Stimulated activated CD8-positive, alpha-beta memory T cell treated with anti-CD3 and anti-CD28 coated beads, Interleukin-12 subunit alpha, Interleukin-12 subunit beta, amount 100 ng/mL, for 24 hours (primary cell): ENCODE measurements at regions not wholly inside any gene's neighbourhood (a gene's known extent, or its start where the extent isn't known, plus 50 kb on each side); places are given as distances from the start of the nearest gene placed in this dataset.

Source experiments
- DNase-seq: peaks from one replicate; pipeline ENCODE4 v3.0.0-alpha.2; 2020; ENCODE audit errors: extremely low read depth

- DNase-seq, result no peak
These were observed 93.5 kb downstream of the KLF6 start for GRCh38 chr10:3691482-3691881.

DNA sequence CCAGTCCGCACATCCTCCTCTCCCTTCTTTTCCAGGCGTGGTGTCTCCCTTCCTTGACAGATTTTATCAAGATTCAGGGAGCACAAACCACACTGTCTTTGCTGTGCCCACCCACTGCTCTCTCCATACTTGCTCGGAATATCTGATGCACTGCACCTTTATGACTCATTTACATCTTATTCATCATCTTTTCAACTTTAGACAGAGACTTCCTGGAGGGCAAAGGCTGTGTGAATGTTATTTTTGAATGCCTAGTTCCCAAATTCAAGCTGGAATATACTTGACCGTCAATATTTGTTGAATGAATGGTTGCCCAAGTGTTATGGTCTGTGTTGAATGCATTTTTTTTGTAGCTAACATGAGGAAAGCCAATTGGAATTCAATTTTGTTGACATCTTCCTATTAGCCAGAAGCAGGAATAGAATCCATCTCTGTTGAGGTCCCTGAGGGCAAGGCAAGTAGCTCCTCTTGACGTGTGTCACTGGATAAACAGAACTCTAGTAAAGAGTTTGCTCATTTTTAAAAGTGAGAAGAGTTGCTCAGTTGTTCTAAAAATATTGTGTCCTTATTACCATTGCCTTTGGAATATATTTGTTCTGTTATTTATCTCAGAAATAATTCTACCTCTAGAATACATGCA, 95.0 kb downstream of the KLF6 start:
- no peak for DNase-seq

DNA sequence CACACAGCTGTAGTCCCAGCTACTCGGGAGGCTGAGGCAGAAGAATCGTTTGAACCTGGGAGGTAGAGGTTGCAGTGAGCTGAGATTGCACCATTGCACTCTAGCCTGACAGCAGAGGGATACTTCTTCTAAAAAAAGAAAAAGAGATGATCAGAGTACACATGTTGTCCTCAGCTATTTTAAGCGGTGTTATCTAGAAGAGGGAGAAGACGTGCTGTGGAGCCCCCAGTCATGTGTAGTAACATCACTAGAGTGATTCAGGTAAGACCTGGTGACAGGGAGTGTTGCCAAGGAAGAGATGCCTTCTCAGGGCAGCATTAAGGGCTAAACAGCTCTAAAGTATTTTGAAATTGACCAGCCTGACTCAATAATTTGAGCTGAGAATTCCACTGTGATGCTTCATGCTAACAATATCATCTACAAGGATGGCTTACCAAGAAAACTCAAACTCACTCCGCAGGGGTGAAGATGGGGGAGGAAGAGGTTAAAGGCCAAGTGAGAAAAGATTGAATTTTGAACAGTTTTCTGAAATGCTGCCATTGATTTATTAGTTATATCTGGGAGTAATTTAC, 97.4 kb downstream of the KLF6 start:
- DNase-seq, result no peak

GRCh38 chr10:3685384-3685783, 99.6 kb downstream of the KLF6 start:
- no peak for DNase-seq

GRCh38 chr10:3684891-3685290, 100.1 kb downstream of the KLF6 start:
- no peak for DNase-seq

DNA sequence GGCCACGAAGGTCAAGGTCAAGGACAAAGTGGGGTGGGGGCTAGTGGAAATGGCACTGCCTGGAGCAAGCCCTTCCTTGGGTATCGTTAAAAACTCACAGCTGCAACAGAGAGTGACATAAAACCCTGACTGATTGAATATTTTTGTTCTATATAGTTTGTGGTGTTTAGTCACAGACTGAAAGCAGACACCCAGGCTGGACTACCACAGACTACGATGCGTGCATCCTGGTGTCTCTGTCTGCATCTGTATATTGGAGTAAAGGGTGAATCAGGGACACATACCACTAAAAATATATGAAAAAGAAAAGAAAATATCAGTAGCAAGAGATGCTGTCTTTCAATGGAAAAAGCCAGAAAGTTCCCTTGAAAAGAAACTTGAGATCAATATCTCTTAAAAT, 101.4 kb downstream of the KLF6 start:
- DNase-seq, result no peak

DNA sequence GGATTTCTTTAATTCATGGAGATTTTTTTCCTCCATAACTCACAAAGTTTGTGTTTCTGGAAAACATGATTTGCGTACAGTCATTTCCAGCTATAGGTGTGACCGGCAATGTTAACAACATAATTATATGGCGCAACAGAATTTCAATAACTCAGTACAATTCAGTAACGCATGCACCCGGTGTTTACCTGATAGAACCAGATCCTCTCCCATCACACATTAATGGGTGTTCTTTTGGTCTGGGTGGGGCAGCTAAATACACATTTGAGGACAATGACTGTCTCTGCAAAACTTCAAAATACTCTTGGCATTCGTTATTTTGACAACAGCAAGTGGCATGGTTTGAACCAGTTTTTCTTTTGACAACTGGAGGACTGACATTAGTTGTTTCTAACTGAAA, 102.3 kb downstream of the KLF6 start:
- DNase-seq, result no peak

DNA sequence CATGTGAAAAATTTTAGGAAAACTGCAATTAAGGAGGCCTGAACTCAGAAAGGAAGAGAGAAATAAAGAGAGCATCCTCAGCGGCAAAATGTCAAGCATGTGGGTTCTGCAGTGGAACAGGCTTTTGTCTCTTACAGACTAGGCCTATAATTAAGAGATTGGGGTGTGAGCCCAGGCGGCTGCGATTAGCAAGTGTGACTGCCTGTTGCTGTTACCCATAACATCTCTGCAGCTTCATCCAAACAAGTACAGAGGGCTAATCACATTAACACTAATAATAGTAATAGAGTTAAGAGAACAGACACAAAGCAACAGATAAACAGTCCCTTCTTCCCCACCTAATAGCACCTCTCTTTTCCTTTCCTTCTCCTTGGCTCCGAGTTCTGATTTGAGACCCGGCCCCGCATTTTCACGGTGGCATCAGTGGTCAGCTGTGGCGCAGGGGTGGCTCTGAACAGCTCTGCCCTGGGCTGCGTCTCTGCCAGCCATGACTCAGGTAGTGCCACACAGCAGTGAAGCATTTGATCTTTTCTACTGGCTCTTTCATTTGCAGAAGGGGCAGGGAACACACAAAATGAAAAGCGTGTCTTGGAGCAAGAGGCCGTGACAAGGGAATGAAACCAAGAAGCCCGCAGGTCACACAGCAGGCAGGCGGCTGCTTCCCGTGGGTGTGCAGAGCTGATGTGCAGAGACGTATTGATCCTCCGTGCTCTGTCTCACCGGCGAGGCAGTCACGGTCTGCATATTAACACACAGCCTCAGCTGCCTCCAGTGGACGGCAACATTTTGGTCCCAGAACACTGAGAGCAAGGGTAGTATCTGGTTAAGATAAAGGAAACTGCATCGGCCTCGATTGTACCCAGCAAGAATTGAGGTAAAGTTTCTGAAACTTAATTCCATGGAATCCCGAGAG, 103.1 kb downstream of the KLF6 start:
- no peak for DNase-seq

DNA sequence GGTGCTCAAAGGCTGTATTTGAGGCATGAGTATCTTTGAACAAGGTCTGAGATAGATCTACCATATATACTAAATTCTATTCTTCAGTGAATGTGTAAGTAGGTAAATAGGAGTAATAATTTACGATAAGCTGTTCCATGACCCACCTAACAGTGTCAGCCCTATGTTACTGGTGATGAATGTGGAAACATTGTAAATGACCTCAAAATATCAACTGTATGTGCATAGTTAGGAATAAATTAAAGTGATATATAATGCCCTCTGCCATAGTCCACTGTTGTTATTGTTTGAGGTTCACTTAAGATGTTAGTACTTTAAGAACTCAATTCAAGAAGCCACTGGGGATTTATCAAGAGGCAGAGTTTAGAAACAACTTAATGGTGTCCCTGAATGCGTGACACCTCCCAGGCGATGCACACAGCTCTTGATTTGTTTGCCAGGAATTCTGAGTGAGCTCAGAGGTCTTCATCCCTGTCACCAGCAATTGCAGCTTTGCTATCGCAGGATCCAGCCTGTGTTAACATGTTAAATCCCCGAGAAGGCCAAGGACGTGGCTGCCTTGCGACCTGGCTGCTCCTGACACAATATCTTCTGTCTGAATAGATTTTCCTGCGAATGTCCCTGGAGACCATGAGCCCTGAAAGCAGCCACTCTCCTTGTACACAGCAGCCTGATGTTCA, 104.9 kb downstream of the KLF6 start:
- no peak for DNase-seq

DNA sequence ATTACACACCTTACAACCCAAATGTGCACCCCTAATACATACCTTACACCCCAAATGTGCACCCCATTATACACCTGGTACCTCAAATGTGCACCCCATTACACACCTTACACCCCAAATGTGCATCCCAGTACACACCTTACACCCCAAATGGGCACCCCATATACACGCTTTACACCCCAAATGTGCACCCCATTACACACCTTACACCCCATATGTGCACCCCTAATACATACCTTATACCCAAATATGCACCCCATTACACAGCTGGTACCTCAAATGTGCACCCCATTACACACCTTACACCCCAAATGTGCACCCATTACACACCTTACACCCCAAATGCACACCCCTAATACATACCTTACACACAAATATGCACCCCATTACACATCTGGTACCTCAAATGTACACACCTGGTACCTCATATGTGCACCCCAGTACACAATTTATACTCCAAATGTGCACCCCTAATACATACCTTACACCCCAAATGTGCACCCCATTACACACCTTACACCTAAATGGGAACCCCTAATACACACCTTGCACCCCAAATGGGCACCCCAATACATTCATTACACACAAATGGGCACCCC, 106.3 kb downstream of the KLF6 start:
- DNase-seq, result no peak

DNA sequence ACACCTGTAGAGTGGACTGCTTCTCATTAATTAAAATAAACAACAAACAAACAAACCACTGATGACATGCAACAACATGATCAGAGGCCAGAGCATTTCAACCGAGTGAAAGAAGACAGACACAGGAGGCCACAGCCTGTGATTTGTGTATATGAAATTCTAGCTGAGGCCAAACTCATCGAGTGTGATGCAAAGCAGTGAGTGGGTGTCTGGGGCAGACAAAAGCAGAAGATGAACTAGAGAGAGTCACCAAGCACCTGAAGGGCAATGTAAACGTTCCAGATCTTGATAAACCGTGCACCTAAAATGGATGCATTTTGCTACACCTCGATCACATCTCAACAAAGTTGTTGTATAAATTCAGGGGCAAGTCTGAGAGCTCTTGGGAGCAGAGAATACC, 108.4 kb downstream of the KLF6 start:
- DNase-seq, result no peak

GRCh38 chr10:3672220-3672619, 112.8 kb downstream of the KLF6 start:
- DNase-seq, result no peak

GRCh38 chr10:3671386-3671955, 113.5 kb downstream of the KLF6 start:
- DNase-seq, result no peak

DNA sequence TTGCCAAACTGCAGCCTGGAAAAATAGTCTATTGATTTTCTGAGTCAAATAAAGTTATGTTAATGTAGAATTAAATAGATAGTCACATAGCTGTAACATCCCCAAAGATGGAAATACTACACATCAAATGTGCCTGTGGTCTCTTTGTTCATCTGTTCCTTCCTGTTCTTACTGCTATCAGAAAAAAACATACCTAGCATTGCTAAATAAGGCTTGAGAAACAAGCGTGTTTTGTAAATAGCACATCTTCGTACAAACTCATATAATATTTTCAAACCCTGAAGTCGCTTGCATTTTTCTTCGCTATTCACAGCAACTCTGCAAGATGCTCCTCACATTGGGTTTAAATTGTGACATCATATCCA, 116.1 kb downstream of the KLF6 start:
- no peak for DNase-seq

DNA sequence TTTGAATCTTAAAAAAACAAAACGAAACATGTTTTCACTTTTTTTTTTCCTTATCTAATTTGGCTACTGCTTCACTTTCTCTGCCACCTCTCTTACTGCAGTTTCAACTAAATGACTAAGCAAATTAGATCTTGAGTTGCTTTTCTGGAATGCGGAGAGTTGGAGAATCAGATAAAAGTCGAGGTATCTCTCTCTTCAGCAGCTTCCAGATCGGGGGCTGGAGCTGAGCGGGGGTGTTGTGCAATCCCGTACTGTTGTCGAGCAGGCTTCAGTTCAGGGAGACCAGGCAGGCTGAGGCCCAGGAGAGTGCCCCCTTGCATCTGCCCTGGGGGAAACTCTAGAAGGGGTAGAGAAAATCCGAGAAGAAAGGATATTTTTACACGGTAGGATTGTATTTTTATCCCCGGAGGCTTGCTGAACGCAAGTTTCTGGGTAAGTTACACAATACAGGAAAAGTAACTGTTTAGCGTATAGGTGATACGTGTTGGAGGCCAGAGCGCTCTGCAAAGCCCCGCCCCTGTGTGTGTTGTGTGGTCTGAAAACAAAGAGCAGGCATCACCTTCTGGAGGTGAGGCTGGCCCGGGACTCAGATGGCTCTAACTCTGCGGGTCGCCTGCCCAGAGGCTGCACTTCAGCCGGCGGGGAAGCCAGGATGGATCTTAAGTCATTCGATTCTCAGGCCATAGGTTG, 116.6 kb downstream of the KLF6 start:
- no peak for DNase-seq

- no peak for DNase-seq
These were observed 118.3 kb downstream of the KLF6 start for GRCh38 chr10:3666525-3667302.

- no peak for DNase-seq
These were observed 119.6 kb downstream of the KLF6 start for GRCh38 chr10:3665316-3665908.

DNA sequence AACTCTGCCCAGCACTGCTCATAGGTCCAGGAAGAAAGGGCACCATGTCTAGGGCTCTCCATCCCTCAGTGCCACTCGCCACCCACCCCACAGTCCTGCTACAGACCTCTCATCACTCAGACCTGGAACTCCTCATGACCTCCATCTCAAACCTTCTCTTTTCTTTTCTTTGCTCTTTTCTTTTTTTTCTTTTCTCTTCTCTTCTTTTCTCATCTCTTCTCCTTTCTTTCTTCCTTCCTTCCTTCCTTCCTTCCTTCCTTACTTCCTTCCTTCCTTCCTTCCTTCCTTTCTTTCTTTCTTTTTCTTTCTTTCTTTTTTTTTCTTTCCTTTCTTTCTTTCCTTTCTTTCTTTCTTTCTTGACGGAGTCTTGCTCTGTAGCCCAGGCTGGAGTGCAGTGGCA, 122.2 kb downstream of the KLF6 start:
- DNase-seq, result no peak

DNA sequence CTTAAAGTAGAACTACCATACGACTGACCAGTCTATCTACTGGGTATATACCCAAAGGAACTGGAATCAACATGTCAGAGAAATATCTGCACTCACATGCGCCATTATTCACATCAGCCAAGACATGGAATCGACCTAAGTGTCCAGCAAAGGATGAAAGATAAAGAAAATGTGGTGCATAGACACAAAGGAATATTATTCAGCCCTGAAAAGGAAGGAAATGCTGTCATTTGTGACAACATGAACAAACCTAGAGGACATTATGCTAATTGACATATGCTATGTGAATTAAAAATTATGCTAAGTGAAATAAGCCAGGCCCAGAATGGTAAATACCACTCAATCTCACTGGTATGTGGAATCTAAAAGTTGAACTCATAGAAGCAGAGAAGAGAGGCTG, 123.7 kb downstream of the KLF6 start:
- no peak for DNase-seq

DNA sequence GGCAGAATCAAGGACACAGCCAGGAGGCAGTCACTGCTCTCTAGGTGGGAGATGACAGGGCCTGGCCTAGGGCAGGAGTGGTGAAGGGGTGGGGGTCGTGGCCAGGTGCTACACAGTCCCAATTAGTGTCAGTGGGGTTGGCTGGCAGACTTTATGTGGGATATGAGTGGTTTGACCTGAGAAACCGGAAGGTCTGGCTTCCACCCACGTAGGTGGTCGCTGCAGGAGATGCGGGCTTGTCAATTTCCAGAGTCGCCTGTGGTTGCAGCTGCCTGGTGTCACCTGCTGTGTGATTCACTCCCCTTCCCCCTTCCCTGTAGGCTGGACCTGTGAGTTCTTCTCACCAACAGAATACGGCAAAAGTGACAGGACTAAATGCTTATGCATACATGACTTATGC, 124.3 kb downstream of the KLF6 start:
- DNase-seq, result no peak
